ENCODE measurements at regions not wholly inside any gene's neighbourhood (a gene's known extent, or its start where the extent isn't known, plus 50 kb on each side); places are given as distances from the start of the nearest gene placed in this dataset.
A peak's percentile ranks its signal among the peaks of the same experiment; 100 is the strongest.

DNA sequence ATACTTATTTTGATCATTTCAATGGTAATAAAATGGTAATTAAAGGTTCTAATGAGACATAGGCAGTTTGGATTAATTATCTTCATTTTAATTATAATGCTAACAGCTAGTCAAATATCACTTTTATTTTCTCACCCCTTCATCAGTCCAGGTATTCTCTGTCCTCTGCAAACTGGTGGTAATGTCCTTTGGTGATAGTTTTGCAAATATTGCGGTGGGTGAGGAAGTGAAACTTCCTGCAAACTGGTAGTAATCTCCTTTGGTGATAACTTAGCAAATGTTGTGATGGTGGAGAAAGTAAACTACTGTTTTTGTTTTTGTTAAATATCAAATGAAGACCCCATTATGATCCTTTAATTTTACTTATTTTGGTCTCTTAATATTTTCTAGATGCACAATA is 209.0 kb downstream of the AMY1C start:
- ChIA-PET RAD21 (ENCODE audit: unreplicated experiment) (no interaction called here), POLR2A (no interaction called here), CTCF (no interaction called here), SMC1A (ENCODE audit: uncharacterized antibody, unreplicated experiment) (interaction anchor here (0.7 kb wide), 1 partner anchor 670 kb away, joined by 3 read pairs; no protein-coding TSS in a partner anchor)
- TF ChIP-seq RUNX3 (IDR thresholded peaks at IDR 0.05; ENCODE audit: low read length) (peak; percentile 36; the same call in 1 of the 2 replicates), SPI1 (IDR thresholded peaks at IDR 0.05; ENCODE audit: borderline replicate concordance, insufficient read depth, low read depth, low read length) (peak; percentile 83), POLR2A (IDR thresholded peaks at IDR 0.05; ENCODE audit: low read depth, low read length) (no peak), MTA2 (IDR thresholded peaks at IDR 0.05; ENCODE audit: low read depth) (peak; percentile 20; the same call in 1 of the 2 replicates), RCOR1 (conservative IDR thresholded peaks at IDR 0.05; ENCODE audit: low read depth, low read length) (no peak)
- TF ChIP-seq, protein P1, sequence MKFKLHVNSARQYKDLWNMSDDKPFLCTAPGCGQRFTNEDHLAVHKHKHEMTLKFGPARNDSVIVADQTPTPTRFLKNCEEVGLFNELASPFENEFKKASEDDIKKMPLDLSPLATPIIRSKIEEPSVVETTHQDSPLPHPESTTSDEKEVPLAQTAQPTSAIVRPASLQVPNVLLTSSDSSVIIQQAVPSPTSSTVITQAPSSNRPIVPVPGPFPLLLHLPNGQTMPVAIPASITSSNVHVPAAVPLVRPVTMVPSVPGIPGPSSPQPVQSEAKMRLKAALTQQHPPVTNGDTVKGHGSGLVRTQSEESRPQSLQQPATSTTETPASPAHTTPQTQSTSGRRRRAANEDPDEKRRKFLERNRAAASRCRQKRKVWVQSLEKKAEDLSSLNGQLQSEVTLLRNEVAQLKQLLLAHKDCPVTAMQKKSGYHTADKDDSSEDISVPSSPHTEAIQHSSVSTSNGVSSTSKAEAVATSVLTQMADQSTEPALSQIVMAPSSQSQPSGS (IDR thresholded peaks at IDR 0.05; ENCODE audit: low read length): no peak
- no peak overlapping the region for H3K4me2 ChIP-seq (ENCODE audit: control insufficient read depth, insufficient read depth)
- H3K4me1 ChIP-seq (ENCODE audit: control insufficient read depth, insufficient read depth, low read length): no peaks in the 10 kb centered on the region
- no peaks in the 10 kb centered on the region for H3K79me2 ChIP-seq (ENCODE audit: control insufficient read depth, insufficient read depth, low read length)
- DNase-seq (ENCODE audit: low read depth, low spot score) (no peak), FAIRE-seq (no peak), ATAC-seq (peak; percentile 47; the same call in 2 of the 3 replicates)
- no peaks in the 10 kb centered on the region for H4K20me1 ChIP-seq (ENCODE audit: control insufficient read depth, insufficient read depth)
- H3K27ac ChIP-seq (ENCODE audit: control insufficient read depth, insufficient read depth): no peak overlapping the region
- in situ Hi-C loops (cut with MboI) (no loop called here), intact Hi-C loops (cut with micrococcal nuclease; ENCODE audit: unreplicated experiment) (no loop called here)
- BruUV-seq (replicated peaks): no TSS peak
- no peak overlapping the region for H3K4me3 ChIP-seq
- H3K36me3 ChIP-seq (ENCODE audit: control insufficient read depth in 2 of 2, insufficient read depth in 2 of 2, low read length in 1 of 2): no peaks in the 10 kb centered on the region
- peaks cover 3% of the 10 kb centered on the region; the same call in 2 of the 3 replicates for H3K9me3 ChIP-seq (replicated peaks; ENCODE audit: control insufficient read depth, insufficient read depth, low read length)
- 4% methylated on average over 1 of the region's 1 CpG for WGBS (ENCODE audit: insufficient coverage, insufficient replicate concordance, low lambda C conversion rate, missing lambda C conversion rate)
- H3K27me3 ChIP-seq (replicated peaks in 1 of 2; ENCODE audit: control insufficient read depth in 2 of 2, insufficient read depth in 2 of 2, low read length in 1 of 2): no peaks in the 10 kb centered on the region
- H3K9ac ChIP-seq (ENCODE audit: control insufficient read depth, insufficient read depth, low read length): no peak overlapping the region
- H2AFZ ChIP-seq (ENCODE audit: control insufficient read depth, low read depth, low read length): no peak overlapping the region

DNA sequence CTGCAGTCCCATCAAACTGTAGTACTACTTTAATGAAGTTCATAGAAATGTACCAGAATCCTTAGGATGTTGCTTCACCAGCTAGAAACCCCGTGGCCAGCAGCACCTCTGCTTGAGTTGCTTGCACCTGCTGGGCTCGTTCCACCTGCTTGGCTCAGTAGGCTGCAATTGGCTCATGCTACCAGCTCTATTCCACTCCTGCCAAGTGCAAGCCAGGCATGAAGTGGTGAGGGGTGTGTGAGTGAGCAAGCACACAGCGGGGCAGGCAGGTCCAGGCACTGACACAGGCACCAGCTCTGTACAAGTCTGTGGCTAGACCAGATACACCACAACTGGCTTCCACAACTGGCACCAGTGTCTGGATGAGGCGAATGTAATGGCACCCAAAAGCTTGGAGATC is 209.9 kb downstream of the AMY1C start:
- ChIA-PET RAD21 (ENCODE audit: unreplicated experiment) (no interaction called here), CTCF (no interaction called here)
- TF ChIP-seq NRF1 (conservative IDR thresholded peaks at IDR 0.05; ENCODE audit: low read depth, low read length) (no peak), CHD1 (IDR thresholded peaks at IDR 0.05; ENCODE audit: low read depth, low read length) (no peak), DPF2 (IDR thresholded peaks at IDR 0.05) (no peak), MTA2 (IDR thresholded peaks at IDR 0.05; ENCODE audit: low read depth) (no peak), ZNF24 (IDR thresholded peaks at IDR 0.05) (no peak), HDAC2 (IDR thresholded peaks at IDR 0.05) (no peak), HDAC6 (IDR thresholded peaks at IDR 0.05; ENCODE audit: unreplicated experiment) (no peak)
- TF ChIP-seq, protein P2, sequence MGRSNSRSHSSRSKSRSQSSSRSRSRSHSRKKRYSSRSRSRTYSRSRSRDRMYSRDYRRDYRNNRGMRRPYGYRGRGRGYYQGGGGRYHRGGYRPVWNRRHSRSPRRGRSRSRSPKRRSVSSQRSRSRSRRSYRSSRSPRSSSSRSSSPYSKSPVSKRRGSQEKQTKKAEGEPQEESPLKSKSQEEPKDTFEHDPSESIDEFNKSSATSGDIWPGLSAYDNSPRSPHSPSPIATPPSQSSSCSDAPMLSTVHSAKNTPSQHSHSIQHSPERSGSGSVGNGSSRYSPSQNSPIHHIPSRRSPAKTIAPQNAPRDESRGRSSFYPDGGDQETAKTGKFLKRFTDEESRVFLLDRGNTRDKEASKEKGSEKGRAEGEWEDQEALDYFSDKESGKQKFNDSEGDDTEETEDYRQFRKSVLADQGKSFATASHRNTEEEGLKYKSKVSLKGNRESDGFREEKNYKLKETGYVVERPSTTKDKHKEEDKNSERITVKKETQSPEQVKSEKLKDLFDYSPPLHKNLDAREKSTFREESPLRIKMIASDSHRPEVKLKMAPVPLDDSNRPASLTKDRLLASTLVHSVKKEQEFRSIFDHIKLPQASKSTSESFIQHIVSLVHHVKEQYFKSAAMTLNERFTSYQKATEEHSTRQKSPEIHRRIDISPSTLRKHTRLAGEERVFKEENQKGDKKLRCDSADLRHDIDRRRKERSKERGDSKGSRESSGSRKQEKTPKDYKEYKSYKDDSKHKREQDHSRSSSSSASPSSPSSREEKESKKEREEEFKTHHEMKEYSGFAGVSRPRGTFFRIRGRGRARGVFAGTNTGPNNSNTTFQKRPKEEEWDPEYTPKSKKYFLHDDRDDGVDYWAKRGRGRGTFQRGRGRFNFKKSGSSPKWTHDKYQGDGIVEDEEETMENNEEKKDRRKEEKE (IDR thresholded peaks at IDR 0.05): no peak
- TF ChIP-seq, protein P3, sequence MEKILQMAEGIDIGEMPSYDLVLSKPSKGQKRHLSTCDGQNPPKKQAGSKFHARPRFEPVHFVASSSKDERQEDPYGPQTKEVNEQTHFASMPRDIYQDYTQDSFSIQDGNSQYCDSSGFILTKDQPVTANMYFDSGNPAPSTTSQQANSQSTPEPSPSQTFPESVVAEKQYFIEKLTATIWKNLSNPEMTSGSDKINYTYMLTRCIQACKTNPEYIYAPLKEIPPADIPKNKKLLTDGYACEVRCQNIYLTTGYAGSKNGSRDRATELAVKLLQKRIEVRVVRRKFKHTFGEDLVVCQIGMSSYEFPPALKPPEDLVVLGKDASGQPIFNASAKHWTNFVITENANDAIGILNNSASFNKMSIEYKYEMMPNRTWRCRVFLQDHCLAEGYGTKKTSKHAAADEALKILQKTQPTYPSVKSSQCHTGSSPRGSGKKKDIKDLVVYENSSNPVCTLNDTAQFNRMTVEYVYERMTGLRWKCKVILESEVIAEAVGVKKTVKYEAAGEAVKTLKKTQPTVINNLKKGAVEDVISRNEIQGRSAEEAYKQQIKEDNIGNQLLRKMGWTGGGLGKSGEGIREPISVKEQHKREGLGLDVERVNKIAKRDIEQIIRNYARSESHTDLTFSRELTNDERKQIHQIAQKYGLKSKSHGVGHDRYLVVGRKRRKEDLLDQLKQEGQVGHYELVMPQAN (conservative IDR thresholded peaks at IDR 0.05): no peak

More for the DNA sequence above, 209.9 kb downstream of the AMY1C start:
- Histone ChIP-seq H3K4me3 (no peak overlapping the region), H3K79me2 (ENCODE audit: control insufficient read depth, insufficient read depth, low read length) (no peaks in the 10 kb centered on the region), H3K27ac (ENCODE audit: control insufficient read depth, insufficient read depth) (no peak overlapping the region), H3K9me3 (replicated peaks; ENCODE audit: control insufficient read depth, insufficient read depth, low read length) (peaks cover 3% of the 10 kb centered on the region; the same call in 2 of the 3 replicates), H3K4me1 (ENCODE audit: control insufficient read depth, insufficient read depth, low read length) (no peaks in the 10 kb centered on the region), H4K20me1 (ENCODE audit: control insufficient read depth, insufficient read depth) (no peaks in the 10 kb centered on the region), H2AFZ (ENCODE audit: control insufficient read depth, low read depth, low read length) (no peak overlapping the region), H3K4me2 (ENCODE audit: control insufficient read depth, insufficient read depth) (no peak overlapping the region), H3K9ac (ENCODE audit: control insufficient read depth, insufficient read depth, low read length) (no peak overlapping the region), H3K27me3 (replicated peaks in 1 of 2; ENCODE audit: control insufficient read depth in 2 of 2, insufficient read depth in 2 of 2, low read length in 1 of 2) (no peaks in the 10 kb centered on the region), H3K36me3 (ENCODE audit: control insufficient read depth in 2 of 2, insufficient read depth in 2 of 2, low read length in 1 of 2) (no peaks in the 10 kb centered on the region)
- no TSS peak for BruUV-seq (replicated peaks)
- ATAC-seq: no peak
- intact Hi-C loops (cut with micrococcal nuclease; ENCODE audit: unreplicated experiment): no loop called here
- in situ Hi-C loops (cut with MboI): no loop called here
- no peak for FAIRE-seq
- SMC1A ChIA-PET (ENCODE audit: uncharacterized antibody, unreplicated experiment): no interaction called here
- POLR2A ChIA-PET: no interaction called here
- 5% methylated on average over 4 of the region's 4 CpGs for WGBS (ENCODE audit: insufficient coverage, insufficient replicate concordance, low lambda C conversion rate, missing lambda C conversion rate)
- no peak for DNase-seq (ENCODE audit: low read depth, low spot score)

Measured in GM12878 (cell line).